IMR-90 (cell line): ENCODE measurements at regions not wholly inside any gene's neighbourhood (a gene's known extent, or its start where the extent isn't known, plus 50 kb on each side); places are given as distances from the start of the nearest gene placed in this dataset.

ENCODE experiments used
- ATAC-seq: fragments of 200-7000 bp; cut with Tn5 transposase; 2 replicates; pipeline ENCODE4 v1.9.1; 2020; ENCODE audit warnings: low read depth, mild to moderate bottlenecking, moderate library complexity
- BruUV-seq: library from RNA; stranded (reverse); fragments of 400-500 nt; replicated peaks from 2 replicates; lab custom pipeline; 2021; lab: Mats Ljungman, UMichigan
- CTCF ChIA-PET: fragments of 300-600 bp; formaldehyde crosslinking; extraction: SDS; loops from one replicate; lab custom pipeline; 2021; ENCODE audit warnings: antibody characterized with exemption; lab: Yijun Ruan, JAX
- POLR2A ChIA-PET: fragments of 300-600 bp; sonication (Branson Sonifier 250); formaldehyde crosslinking; loops from one replicate; lab custom pipeline; 2022; ENCODE audit warnings: antibody characterized with exemption; ENCODE audit not compliant: unreplicated experiment; lab: Charles Lee
- DNase-seq: peaks from one replicate; pipeline ENCODE4 v3.0.0; 2013
- H2AFZ ChIP-seq: replicated peaks from 2 replicates; pipeline ENCODE3; 2013; ENCODE audit warnings: low read length, mild to moderate bottlenecking; ENCODE audit not compliant: poor library complexity
- H2AK5ac ChIP-seq: 2 replicates; pipeline ENCODE4 v1.6.1; 2013; ENCODE audit warnings: low read depth, low read length, inconsistent platforms
- H2AK9ac ChIP-seq: replicated peaks from 2 replicates; pipeline ENCODE3; 2013; ENCODE audit warnings: mild to moderate bottlenecking, low read depth, low read length, moderate library complexity; ENCODE audit not compliant: poor library complexity
- H2BK120ac ChIP-seq: 2 replicates; pipeline ENCODE4 v1.6.1; 2013; ENCODE audit warnings: low read depth, low read length, inconsistent platforms
- H2BK15ac ChIP-seq: 3 replicates; pipeline ENCODE4 v1.6.1; 2013; ENCODE audit warnings: low read depth, low read length, inconsistent platforms
- H2BK20ac ChIP-seq: 2 replicates; pipeline ENCODE4 v1.6.1; 2013; ENCODE audit warnings: low read depth, mild to moderate bottlenecking, inconsistent platforms, low read length, moderate library complexity
- H2BK5ac ChIP-seq: 2 replicates; pipeline ENCODE4 v1.6.1; 2013; ENCODE audit warnings: mild to moderate bottlenecking, low read depth, low read length, inconsistent platforms; ENCODE audit not compliant: poor library complexity, severe bottlenecking
- H3K14ac ChIP-seq: replicated peaks from 2 replicates; pipeline ENCODE4 v1.6.1; 2013; ENCODE audit warnings: low read depth, low read length, inconsistent platforms
- H3K18ac ChIP-seq: 2 replicates; pipeline ENCODE4 v1.6.1; 2013; ENCODE audit warnings: low read depth, low read length, control low read depth
- H3K23ac ChIP-seq: 2 replicates; pipeline ENCODE4 v1.6.1; 2013; ENCODE audit warnings: low read depth, low read length, inconsistent platforms
- H3K27ac ChIP-seq: 2 replicates; pipeline ENCODE4 v1.5.1; 2013; ENCODE audit warnings: mild to moderate bottlenecking, control low read depth, low read length; ENCODE audit not compliant: insufficient read depth
- H3K27me3 ChIP-seq: 2 replicates; pipeline ENCODE4 v1.6.1; 2013; ENCODE audit warnings: low read length; ENCODE audit not compliant: control insufficient read depth, insufficient read depth
- H3K36me3 ChIP-seq: 2 replicates; pipeline ENCODE4 v1.6.1; 2013; ENCODE audit warnings: low read length, mixed read lengths; ENCODE audit not compliant: control insufficient read depth, insufficient read depth
- H3K4ac ChIP-seq: 2 replicates; pipeline ENCODE4 v1.6.1; 2013; ENCODE audit warnings: low read depth, low read length, inconsistent platforms
- H3K4me1 ChIP-seq: 2 replicates; pipeline ENCODE4 v1.6.1; 2013; ENCODE audit warnings: low read length, mixed read lengths; ENCODE audit not compliant: control insufficient read depth, insufficient read depth
- H3K4me2 ChIP-seq: 2 replicates; pipeline ENCODE4 v1.6.1; 2013; ENCODE audit warnings: low read depth, mild to moderate bottlenecking, control low read depth, low read length, moderate library complexity
- H3K4me3 ChIP-seq: 2 replicates; pipeline ENCODE4 v1.5.1; 2013; ENCODE audit warnings: low read depth, mild to moderate bottlenecking, control low read depth, low read length, moderate library complexity; ENCODE audit not compliant: insufficient read depth
- H3K56ac ChIP-seq: 2 replicates; pipeline ENCODE4 v1.6.1; 2013; ENCODE audit warnings: low read length, inconsistent platforms; ENCODE audit not compliant: insufficient read depth; ENCODE audit errors: extremely low read depth
- H3K79me1 ChIP-seq, 2 experiments: 2 replicates each; pipeline ENCODE4 v1.6.1; 2013; ENCODE audit warnings: low read length in 2 of 2, inconsistent platforms in 1 of 2, low read depth in 1 of 2
- H3K9ac ChIP-seq: 2 replicates; pipeline ENCODE4 v1.6.1; 2013; ENCODE audit warnings: low read depth, low read length, control low read depth
- H3K9me1 ChIP-seq: 2 replicates; pipeline ENCODE4 v1.6.1; 2013; ENCODE audit warnings: low read length, inconsistent platforms; ENCODE audit not compliant: insufficient read depth
- H3K9me3 ChIP-seq: 2 replicates; pipeline ENCODE4 v1.6.1; 2013; ENCODE audit warnings: low read length; ENCODE audit not compliant: control insufficient read depth, insufficient read depth
- H4K20me1 ChIP-seq: 2 replicates; pipeline ENCODE4 v1.6.1; 2013; ENCODE audit warnings: low read length, inconsistent platforms; ENCODE audit not compliant: insufficient read depth
- H4K5ac ChIP-seq: 2 replicates; pipeline ENCODE4 v1.6.1; 2013; ENCODE audit warnings: mild to moderate bottlenecking, low read depth, low read length, control low read depth
- H4K8ac ChIP-seq, 2 experiments: 2 replicates each; pipeline ENCODE4 v1.6.1; 2013; ENCODE audit warnings: low read depth in 2 of 2, low read length in 2 of 2, control low read depth in 1 of 2, inconsistent platforms in 1 of 2
- H4K91ac ChIP-seq: 2 replicates; pipeline ENCODE4 v1.6.1; 2013; ENCODE audit warnings: low read depth, low read length, inconsistent platforms; ENCODE audit not compliant: insufficient read depth
- BHLHE40 ChIP-seq: fragments of 150-350 bp; IDR thresholded peaks from 2 replicates; pipeline ENCODE4 v1.6.1; 2016; ENCODE audit warnings: mild to moderate bottlenecking, low read depth, low read length
- CEBPB ChIP-seq: IDR thresholded peaks from 2 replicates; pipeline ENCODE4 v1.6.1; 2012; ENCODE audit warnings: low read depth, low read length, improper control_type of control experiment
- CHD1 ChIP-seq: IDR thresholded peaks from 2 replicates; pipeline ENCODE4 v1.6.1; 2012; ENCODE audit warnings: low read depth, low read length, improper control_type of control experiment
- FOS ChIP-seq: fragments of 150-350 bp; IDR thresholded peaks from 2 replicates; pipeline ENCODE4 v1.6.1; 2016; ENCODE audit warnings: low read depth, low read length
- MAFK ChIP-seq: IDR thresholded peaks from 2 replicates; pipeline ENCODE4 v1.6.1; 2012; ENCODE audit warnings: low read depth, low read length, improper control_type of control experiment
- MAZ ChIP-seq: IDR thresholded peaks from 2 replicates; pipeline ENCODE4 v1.6.1; 2012; ENCODE audit warnings: low read depth, mild to moderate bottlenecking, low read length, improper control_type of control experiment, moderate library complexity, borderline replicate concordance
- MXI1 ChIP-seq: IDR thresholded peaks from 2 replicates; pipeline ENCODE4 v1.6.1; 2012; ENCODE audit warnings: low read depth, mild to moderate bottlenecking, low read length, moderate library complexity, borderline replicate concordance
- NFE2L2 ChIP-seq: fragments of 150-350 bp; IDR thresholded peaks from 2 replicates; pipeline ENCODE4 v1.6.1; 2016; ENCODE audit warnings: low read depth, mild to moderate bottlenecking, low read length
- POLR2A ChIP-seq: IDR thresholded peaks from 2 replicates; pipeline ENCODE4 v1.6.1; 2012; ENCODE audit warnings: mild to moderate bottlenecking, low read depth, low read length
- RAD21 ChIP-seq: IDR thresholded peaks from 2 replicates; pipeline ENCODE4 v1.6.1; 2012; ENCODE audit warnings: low read length, improper control_type of control experiment
- RCOR1 ChIP-seq: IDR thresholded peaks from 2 replicates; pipeline ENCODE4 v1.6.1; 2012; ENCODE audit warnings: mild to moderate bottlenecking, low read length, improper control_type of control experiment; ENCODE audit not compliant: insufficient replicate concordance
- RFX5 ChIP-seq: IDR thresholded peaks from 2 replicates; pipeline ENCODE4 v1.8.0; 2012; ENCODE audit warnings: low read depth, mild to moderate bottlenecking, low read length, moderate library complexity
- SMC3 ChIP-seq: fragments of 150-350 bp; IDR thresholded peaks from 2 replicates; pipeline ENCODE4 v1.6.1; 2016; ENCODE audit warnings: low read depth, mild to moderate bottlenecking, antibody characterized with exemption, low read length, moderate library complexity
- WGBS, 2 experiments: methylation state at CpG; one replicate each; pipeline versions ENCODE4 v1.1.5 to v1.1.7; 2013; ENCODE audit warnings: missing lambda C conversion rate in 2 of 2; ENCODE audit not compliant: insufficient read length in 1 of 2; ENCODE audit errors: extremely low coverage in 2 of 2; 5-methylcytosine and 5-hydroxymethylcytosine counted together
- dilution Hi-C: fragments of 300-500 bp; cut with HindIII; formaldehyde crosslinking; loops from one replicate; pipeline ENCODE4 v1.14.3; 2018; ENCODE audit warnings: low sequenced_read_pairs; ENCODE audit not compliant: unreplicated experiment
- in situ Hi-C: fragments of 300-500 bp; cut with MboI; formaldehyde crosslinking; loops from 3 replicates; pipeline ENCODE4 v1.14.3; 2019; ENCODE audit warnings: low sequenced_read_pairs, inconsistent platforms, mixed read lengths
- intact Hi-C: fragments of 100-400 bp; cut with micrococcal nuclease; formaldehyde crosslinking; loops from 2 replicates; pipeline ENCODE4 v1.10.0; 2022
- TF ChIP-seq, protein P1 (sequence below): fragments of 150-350 bp; IDR thresholded peaks from 2 replicates; pipeline ENCODE4 v1.6.1; 2016; ENCODE audit warnings: low read depth, mild to moderate bottlenecking, low read length, moderate library complexity, borderline replicate concordance
- TF ChIP-seq, protein P2 (sequence below): conservative IDR thresholded peaks from 2 replicates; pipeline ENCODE4 v1.5.1; 2012; ENCODE audit warnings: mild to moderate bottlenecking, low read depth, low read length, improper control_type of control experiment
- TF ChIP-seq, protein P3 (sequence below): fragments of 150-350 bp; IDR thresholded peaks from 2 replicates; pipeline ENCODE4 v1.6.1; 2017; ENCODE audit warnings: mild to moderate bottlenecking, antibody characterized with exemption, low read length, low read depth

DNA sequence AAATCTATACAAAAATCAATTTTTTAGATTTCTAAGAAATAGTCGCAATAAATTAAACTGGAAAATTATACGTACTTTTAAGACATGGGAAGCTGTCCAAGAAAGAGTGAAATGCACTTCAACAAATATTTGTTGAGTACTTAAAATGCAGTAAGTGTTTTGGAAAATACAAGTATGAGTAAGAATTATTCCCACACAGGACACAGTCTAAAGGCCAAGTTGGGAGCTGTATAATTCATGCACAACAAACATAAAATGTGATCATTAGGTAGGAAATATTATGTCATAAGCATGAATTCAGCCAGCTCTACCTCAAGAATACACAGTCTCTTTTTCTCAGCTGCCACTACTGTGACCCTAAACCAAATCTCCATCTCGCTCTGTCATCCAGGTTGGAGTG, 267.6 kb downstream of the CNTN3 start:
- no peak overlapping the region for H3K4me2 ChIP-seq
- CTCF ChIA-PET: no interaction called here
- H2AK5ac ChIP-seq: no peak overlapping the region
- no peak overlapping the region for H4K5ac ChIP-seq
- no peak overlapping the region for H2AK9ac ChIP-seq
- ATAC-seq (no peak), DNase-seq (no peak)
- H3K14ac ChIP-seq: no peak overlapping the region
- no peaks in the 10 kb centered on the region for H4K20me1 ChIP-seq
- no peaks in the 10 kb centered on the region for H3K79me1 ChIP-seq
- H3K4me1 ChIP-seq: no peaks in the 10 kb centered on the region
- no peak overlapping the region for H4K8ac ChIP-seq
- no peak overlapping the region for H3K9ac ChIP-seq
- no peak overlapping the region for H3K18ac ChIP-seq
- H2AFZ ChIP-seq: no peak overlapping the region
- H3K23ac ChIP-seq: no peak overlapping the region
- no peak overlapping the region for H3K27ac ChIP-seq
- H3K27me3 ChIP-seq: no peaks in the 10 kb centered on the region
- H3K36me3 ChIP-seq: no peaks in the 10 kb centered on the region
- in situ Hi-C loops (no loop called here), dilution Hi-C loops (no loop called here), intact Hi-C loops (no loop called here)
- no peak overlapping the region for H3K4me3 ChIP-seq
- H3K9me1 ChIP-seq: no peaks in the 10 kb centered on the region; the same call in 1 of the 2 replicates
- no peak overlapping the region for H2BK15ac ChIP-seq
- no peaks in the 10 kb centered on the region for H3K9me3 ChIP-seq
- no TSS peak for BruUV-seq
- H2BK120ac ChIP-seq: no peak overlapping the region
- POLR2A ChIA-PET: no interaction called here
- no peak overlapping the region for H2BK5ac ChIP-seq
- H3K4ac ChIP-seq: no peak overlapping the region
- no peak overlapping the region for H4K91ac ChIP-seq
- no CpG with 5 or more reads among the region's 3 CpGs for WGBS, 2 experiments
- TF ChIP-seq RAD21 (no peak), RFX5 (no peak), SMC3 (no peak), BHLHE40 (no peak), RCOR1 (no peak), MAZ (no peak), CHD1 (no peak), POLR2A (no peak), MXI1 (no peak), FOS (no peak), CEBPB (no peak), NFE2L2 (no peak), MAFK (no peak)
- TF ChIP-seq, protein P1, sequence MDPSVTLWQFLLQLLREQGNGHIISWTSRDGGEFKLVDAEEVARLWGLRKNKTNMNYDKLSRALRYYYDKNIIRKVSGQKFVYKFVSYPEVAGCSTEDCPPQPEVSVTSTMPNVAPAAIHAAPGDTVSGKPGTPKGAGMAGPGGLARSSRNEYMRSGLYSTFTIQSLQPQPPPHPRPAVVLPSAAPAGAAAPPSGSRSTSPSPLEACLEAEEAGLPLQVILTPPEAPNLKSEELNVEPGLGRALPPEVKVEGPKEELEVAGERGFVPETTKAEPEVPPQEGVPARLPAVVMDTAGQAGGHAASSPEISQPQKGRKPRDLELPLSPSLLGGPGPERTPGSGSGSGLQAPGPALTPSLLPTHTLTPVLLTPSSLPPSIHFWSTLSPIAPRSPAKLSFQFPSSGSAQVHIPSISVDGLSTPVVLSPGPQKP: no peak
- TF ChIP-seq, protein P2, sequence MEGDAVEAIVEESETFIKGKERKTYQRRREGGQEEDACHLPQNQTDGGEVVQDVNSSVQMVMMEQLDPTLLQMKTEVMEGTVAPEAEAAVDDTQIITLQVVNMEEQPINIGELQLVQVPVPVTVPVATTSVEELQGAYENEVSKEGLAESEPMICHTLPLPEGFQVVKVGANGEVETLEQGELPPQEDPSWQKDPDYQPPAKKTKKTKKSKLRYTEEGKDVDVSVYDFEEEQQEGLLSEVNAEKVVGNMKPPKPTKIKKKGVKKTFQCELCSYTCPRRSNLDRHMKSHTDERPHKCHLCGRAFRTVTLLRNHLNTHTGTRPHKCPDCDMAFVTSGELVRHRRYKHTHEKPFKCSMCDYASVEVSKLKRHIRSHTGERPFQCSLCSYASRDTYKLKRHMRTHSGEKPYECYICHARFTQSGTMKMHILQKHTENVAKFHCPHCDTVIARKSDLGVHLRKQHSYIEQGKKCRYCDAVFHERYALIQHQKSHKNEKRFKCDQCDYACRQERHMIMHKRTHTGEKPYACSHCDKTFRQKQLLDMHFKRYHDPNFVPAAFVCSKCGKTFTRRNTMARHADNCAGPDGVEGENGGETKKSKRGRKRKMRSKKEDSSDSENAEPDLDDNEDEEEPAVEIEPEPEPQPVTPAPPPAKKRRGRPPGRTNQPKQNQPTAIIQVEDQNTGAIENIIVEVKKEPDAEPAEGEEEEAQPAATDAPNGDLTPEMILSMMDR: no peak
- TF ChIP-seq, protein P3, sequence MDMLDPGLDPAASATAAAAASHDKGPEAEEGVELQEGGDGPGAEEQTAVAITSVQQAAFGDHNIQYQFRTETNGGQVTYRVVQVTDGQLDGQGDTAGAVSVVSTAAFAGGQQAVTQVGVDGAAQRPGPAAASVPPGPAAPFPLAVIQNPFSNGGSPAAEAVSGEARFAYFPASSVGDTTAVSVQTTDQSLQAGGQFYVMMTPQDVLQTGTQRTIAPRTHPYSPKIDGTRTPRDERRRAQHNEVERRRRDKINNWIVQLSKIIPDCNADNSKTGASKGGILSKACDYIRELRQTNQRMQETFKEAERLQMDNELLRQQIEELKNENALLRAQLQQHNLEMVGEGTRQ: no peak
- H3K56ac ChIP-seq: no peak overlapping the region
- H2BK20ac ChIP-seq: no peak overlapping the region
